Thyroid gland (tissue), 4 donors: ENCODE measurements at regions not wholly inside any gene's neighbourhood (a gene's known extent, or its start where the extent isn't known, plus 50 kb on each side); places are given as distances from the start of the nearest gene placed in this dataset.

Experiments used
- CTCF ChIP-seq, 6 experiments: fragments of 200-600 bp in 3 of 6; fragments of 450-650 bp in 3 of 6; sonication (generic) in 3 of 6; IDR thresholded peaks; one replicate each; pipeline ENCODE4 v1.5.1; 2016 to 2019; ENCODE audit warnings: antibody characterized with exemption in 6 of 6, mild to moderate bottlenecking in 2 of 6, inconsistent platforms in 1 of 6, moderate library complexity in 1 of 6
- POLR2A ChIP-seq, 2 donors: fragments of 450-650 bp; IDR thresholded peaks; one replicate each; pipeline ENCODE4 v1.6.1; 2017; ENCODE audit warnings: antibody characterized with exemption in 2 of 2, mild to moderate bottlenecking in 2 of 2, moderate library complexity in 1 of 2

DNA sequence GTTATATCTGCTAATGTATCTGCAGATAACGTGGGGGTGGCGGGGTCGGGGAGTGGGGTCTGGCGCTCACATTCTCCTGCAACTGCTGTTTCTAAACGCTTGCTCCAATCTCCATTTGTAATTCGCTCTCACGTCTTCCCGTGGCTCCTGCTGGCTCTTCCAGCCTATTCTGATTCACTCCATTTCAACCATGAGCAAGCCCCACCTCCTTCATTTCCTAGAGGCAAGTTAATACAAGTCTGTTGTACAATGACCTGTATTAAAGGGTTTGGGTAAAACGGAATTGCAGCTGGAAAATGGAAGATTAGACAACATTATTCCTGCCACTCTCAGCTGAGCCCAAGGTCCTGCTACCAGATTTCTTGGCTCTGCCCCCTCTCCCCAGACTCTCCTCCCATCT lies 132.3 kb downstream of the CSNK2A3 start:
- no peak for TF ChIP-seq CTCF (IDR thresholded peaks at IDR 0.05)
- TF ChIP-seq POLR2A (IDR thresholded peaks at IDR 0.05): no peak
